HFF-Myc (cell line): ENCODE measurements at regions not wholly inside any gene's neighbourhood (a gene's known extent, or its start where the extent isn't known, plus 50 kb on each side); places are given as distances from the start of the nearest gene placed in this dataset.
A peak's percentile ranks its signal among the peaks of the same experiment; 100 is the strongest.

Source experiments
- DNase-seq: peaks from one replicate; pipeline ENCODE4 v3.0.0-alpha.2; 2011; ENCODE audit warnings: low read depth; ENCODE audit errors: extremely low read depth
- H3K4me3 ChIP-seq: replicated peaks from 2 replicates; pipeline ENCODE4 v1.5.1; 2011; ENCODE audit warnings: low read depth, mild to moderate bottlenecking, control low read depth, low read length
- TF ChIP-seq, protein P1 (sequence below): IDR thresholded peaks from 2 replicates; pipeline ENCODE4 v1.5.1; 2012; ENCODE audit warnings: mild to moderate bottlenecking, low read depth, low read length, control low read depth; ENCODE audit errors: missing control alignments

GRCh38 chr4:23333946-23334878, 555.6 kb downstream of the PPARGC1A start:
- TF ChIP-seq, protein P1, sequence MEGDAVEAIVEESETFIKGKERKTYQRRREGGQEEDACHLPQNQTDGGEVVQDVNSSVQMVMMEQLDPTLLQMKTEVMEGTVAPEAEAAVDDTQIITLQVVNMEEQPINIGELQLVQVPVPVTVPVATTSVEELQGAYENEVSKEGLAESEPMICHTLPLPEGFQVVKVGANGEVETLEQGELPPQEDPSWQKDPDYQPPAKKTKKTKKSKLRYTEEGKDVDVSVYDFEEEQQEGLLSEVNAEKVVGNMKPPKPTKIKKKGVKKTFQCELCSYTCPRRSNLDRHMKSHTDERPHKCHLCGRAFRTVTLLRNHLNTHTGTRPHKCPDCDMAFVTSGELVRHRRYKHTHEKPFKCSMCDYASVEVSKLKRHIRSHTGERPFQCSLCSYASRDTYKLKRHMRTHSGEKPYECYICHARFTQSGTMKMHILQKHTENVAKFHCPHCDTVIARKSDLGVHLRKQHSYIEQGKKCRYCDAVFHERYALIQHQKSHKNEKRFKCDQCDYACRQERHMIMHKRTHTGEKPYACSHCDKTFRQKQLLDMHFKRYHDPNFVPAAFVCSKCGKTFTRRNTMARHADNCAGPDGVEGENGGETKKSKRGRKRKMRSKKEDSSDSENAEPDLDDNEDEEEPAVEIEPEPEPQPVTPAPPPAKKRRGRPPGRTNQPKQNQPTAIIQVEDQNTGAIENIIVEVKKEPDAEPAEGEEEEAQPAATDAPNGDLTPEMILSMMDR: no peak
- H3K4me3 ChIP-seq: no peak overlapping the region
- DNase-seq: peak; percentile 10

DNA sequence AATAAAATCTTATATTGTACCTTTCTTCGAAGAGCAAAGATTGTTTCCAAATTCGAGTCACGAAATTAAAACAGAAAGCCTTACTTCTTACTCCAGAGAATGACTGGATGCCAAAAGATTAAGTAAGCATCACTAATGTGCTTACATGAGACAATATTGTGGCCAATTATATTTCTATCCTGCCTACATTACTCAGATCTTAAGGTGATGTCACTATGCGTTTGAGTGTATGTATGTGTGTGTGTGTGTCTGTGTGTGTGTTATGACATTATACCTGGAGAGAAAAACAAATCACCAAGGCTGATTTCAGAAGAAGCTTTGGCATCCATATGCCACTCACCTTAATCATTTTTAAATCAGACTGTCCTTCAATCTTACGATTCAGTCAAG, 556.3 kb downstream of the PPARGC1A start:
- H3K4me3 ChIP-seq: no peak overlapping the region

DNA sequence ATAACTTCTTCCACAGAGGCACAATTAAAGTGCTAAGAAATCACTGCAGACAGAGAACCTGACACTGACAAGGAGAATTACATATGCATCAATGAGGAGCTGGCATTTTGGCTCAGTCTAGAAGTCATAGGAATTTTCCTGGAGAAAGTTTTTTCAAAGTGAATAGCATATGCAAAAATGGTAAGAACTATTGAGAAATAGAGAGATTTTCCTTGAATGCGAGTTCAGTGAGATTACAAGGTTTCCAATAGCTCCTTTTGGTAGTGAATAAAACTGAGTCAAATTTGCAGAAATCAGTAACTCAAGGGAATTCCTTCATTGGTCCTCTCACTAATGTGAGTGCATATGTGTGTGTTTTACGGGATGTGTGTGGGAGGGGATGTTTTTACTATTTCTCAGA, 557.5 kb downstream of the PPARGC1A start:
- TF ChIP-seq, protein P1: no peak
- no peak overlapping the region for H3K4me3 ChIP-seq
- DNase-seq: no peak

More for the DNA sequence above, 556.3 kb downstream of the PPARGC1A start:
- no peak for DNase-seq
- TF ChIP-seq, protein P1: no peak

DNA sequence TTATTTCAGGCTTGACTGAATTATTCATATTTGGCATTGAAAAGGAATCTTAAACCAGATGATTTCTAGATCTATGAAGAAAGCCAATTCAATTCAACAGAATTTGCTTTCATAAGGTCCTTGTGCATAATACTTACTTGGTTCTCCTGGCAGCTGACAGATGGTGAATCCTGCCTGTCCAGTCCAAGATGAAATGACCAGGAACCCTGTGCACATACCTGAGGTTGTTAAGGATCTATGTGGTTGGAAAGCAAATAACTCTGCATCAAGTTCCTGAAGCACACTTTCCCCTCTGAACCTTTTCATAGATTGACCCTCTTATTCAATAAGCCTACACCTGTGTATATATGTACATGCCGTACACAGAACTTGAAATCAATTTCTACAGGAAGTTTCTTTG, 562.7 kb downstream of the PPARGC1A start:
- no peak for DNase-seq
- TF ChIP-seq, protein P1: no peak
- H3K4me3 ChIP-seq: no peak overlapping the region

DNA sequence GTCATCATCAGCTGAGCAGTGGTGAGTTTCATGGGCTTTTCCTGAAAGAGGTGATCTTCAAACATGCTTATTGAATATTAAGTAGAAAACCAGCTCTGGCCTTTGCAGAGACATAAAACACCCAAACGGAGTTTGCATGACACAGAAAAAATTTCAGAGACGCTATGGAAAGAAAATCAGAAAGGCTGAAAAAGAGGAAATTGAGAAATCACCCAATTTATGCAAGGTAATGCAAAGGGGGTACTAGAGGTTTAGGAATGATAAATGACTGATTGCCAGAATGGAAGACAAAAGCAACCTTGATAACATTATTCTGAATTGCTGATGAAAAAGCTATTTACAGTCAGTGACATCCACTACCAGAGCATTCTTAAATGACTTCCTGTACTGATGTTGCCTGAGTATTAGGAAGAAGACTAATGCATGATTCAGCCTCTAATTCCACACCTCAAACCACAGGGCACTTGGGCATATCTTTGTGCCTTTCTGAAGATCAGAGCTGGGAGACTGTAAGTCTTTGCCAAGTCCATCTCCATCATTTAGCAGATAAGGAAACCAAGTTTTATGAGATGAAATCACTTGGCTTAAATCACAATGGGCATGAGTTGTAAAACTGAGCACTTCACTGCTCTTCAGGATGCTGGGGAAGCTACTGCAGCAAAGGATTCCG, 565.7 kb downstream of the PPARGC1A start:
- no peak for DNase-seq
- H3K4me3 ChIP-seq: no peak overlapping the region
- TF ChIP-seq, protein P1: no peak

GRCh38 chr4:23323436-23323835, 566.4 kb downstream of the PPARGC1A start:
- TF ChIP-seq, protein P1: no peak
- H3K4me3 ChIP-seq: no peak overlapping the region
- DNase-seq: no peak
